ENCODE measurements at regions not wholly inside any gene's neighbourhood (a gene's known extent, or its start where the extent isn't known, plus 50 kb on each side); places are given as distances from the start of the nearest gene placed in this dataset.

GRCh38 chr5:12343558-12343957, 439.3 kb upstream of the CTNND2 start:
- H3K4me3 ChIP-seq (ENCODE audit: low read depth, low read length): no peak overlapping the region
- TF ChIP-seq CTCF (IDR thresholded peaks at IDR 0.05; ENCODE audit: insufficient read depth, low read depth, low read length, missing control alignments): no peak
- no peak for DNase-seq (ENCODE audit: low read depth)

- DNase-seq (ENCODE audit: low read depth): no peak
- no peak for TF ChIP-seq CTCF (IDR thresholded peaks at IDR 0.05; ENCODE audit: insufficient read depth, low read depth, low read length, missing control alignments)
- no peak overlapping the region for H3K4me3 ChIP-seq (ENCODE audit: low read depth, low read length)
Measured at GRCh38 chr5:12335938-12336337, 431.7 kb upstream of the CTNND2 start.

GRCh38 chr5:12332480-12332879, 428.2 kb upstream of the CTNND2 start:
- H3K4me3 ChIP-seq (ENCODE audit: low read depth, low read length): no peak overlapping the region

GRCh38 chr5:12330993-12331588, 426.8 kb upstream of the CTNND2 start:
- no peak for DNase-seq (ENCODE audit: low read depth)
- TF ChIP-seq CTCF (IDR thresholded peaks at IDR 0.05; ENCODE audit: insufficient read depth, low read depth, low read length, missing control alignments): no peak
- H3K4me3 ChIP-seq (ENCODE audit: low read depth, low read length): no peak overlapping the region

More at GRCh38 chr5:12332480-12332879, 428.2 kb upstream of the CTNND2 start:
- DNase-seq (ENCODE audit: low read depth): no peak
- no peak for TF ChIP-seq CTCF (IDR thresholded peaks at IDR 0.05; ENCODE audit: insufficient read depth, low read depth, low read length, missing control alignments)

GRCh38 chr5:12330381-12330780, 426.1 kb upstream of the CTNND2 start:
- H3K4me3 ChIP-seq (ENCODE audit: low read depth, low read length): no peak overlapping the region
- no peak for TF ChIP-seq CTCF (IDR thresholded peaks at IDR 0.05; ENCODE audit: insufficient read depth, low read depth, low read length, missing control alignments)
- DNase-seq (ENCODE audit: low read depth): no peak

- no peak for TF ChIP-seq CTCF (IDR thresholded peaks at IDR 0.05; ENCODE audit: insufficient read depth, low read depth, low read length, missing control alignments)
- DNase-seq (ENCODE audit: low read depth): no peak
- no peak overlapping the region for H3K4me3 ChIP-seq (ENCODE audit: low read depth, low read length)
Measured at GRCh38 chr5:12323637-12324229, 419.5 kb upstream of the CTNND2 start.

- TF ChIP-seq CTCF (IDR thresholded peaks at IDR 0.05; ENCODE audit: insufficient read depth, low read depth, low read length, missing control alignments): no peak
- no peak for DNase-seq (ENCODE audit: low read depth)
- no peak overlapping the region for H3K4me3 ChIP-seq (ENCODE audit: low read depth, low read length)
Measured at GRCh38 chr5:12322042-12322441, 417.8 kb upstream of the CTNND2 start.

Measured in GM12865 (cell line).